CD4-positive, alpha-beta T cell treated with Interleukin-15 for 4 hours (primary cell): ENCODE measurements at regions not wholly inside any gene's neighbourhood (a gene's known extent, or its start where the extent isn't known, plus 50 kb on each side); places are given as distances from the start of the nearest gene placed in this dataset.

Experiments
- DNase-seq: peaks from one replicate; pipeline ENCODE4 v3.0.0-alpha.2; 2020; ENCODE audit warnings: low spot score

DNA sequence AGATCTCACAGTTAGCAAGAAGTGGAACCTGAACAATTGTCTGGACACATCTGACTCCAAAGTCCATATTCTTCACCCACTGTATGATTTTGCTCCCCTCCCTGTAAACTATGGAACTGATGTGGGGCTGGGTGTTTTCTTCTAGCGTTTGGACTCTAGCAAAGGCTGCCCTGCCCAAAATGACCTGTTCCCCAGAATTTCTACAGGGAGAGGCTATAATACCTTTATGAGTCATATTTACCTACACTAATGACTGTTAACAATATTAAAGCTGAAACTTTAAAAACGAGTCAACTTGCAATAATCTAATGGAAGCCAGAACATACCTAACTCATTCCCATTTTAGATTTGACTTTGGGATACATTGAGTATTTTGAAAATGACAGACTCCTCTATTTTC lies 531.2 kb upstream of the CFAP20DC start:
- DNase-seq = no peak

DNA sequence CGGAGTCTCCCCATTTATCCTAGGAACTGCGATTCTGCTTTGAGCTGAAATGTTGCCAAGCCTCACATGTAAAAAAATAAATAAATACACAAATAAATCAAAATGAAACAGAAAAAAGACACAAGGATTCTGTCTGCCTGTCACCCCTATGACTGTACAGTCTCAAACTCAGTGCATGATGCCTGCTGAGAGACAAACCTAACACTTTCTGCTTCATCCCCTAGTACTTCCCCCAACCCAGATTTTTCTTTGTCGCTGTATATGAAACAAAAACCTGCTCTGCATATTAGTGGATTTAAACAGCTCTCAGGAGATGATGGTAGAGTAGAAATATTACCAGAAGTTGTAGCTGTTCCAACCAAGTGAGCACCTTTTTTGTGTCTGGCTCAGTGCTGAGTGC lies 530.7 kb upstream of the CFAP20DC start:
- DNase-seq = no peak

DNA sequence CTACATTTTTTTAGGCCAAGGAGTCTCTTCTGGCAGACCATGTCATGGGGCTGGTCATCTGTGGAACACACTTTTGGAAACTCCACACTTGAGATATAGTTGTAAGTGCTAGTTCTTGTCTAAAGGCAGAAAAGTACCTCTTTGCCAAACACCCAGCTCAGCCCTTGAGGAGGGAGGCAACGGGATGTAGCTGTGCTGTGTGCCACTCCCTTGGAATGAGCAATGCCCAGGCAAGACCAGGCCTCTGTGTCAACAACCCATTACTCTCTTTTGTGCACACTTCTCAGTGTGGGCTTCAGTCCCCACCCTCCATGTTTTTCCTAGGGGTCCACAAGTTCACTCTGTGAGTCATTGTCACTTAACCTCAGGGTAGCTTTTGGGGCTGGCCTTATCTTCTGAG lies 528.3 kb upstream of the CFAP20DC start:
- no peak for DNase-seq

DNA sequence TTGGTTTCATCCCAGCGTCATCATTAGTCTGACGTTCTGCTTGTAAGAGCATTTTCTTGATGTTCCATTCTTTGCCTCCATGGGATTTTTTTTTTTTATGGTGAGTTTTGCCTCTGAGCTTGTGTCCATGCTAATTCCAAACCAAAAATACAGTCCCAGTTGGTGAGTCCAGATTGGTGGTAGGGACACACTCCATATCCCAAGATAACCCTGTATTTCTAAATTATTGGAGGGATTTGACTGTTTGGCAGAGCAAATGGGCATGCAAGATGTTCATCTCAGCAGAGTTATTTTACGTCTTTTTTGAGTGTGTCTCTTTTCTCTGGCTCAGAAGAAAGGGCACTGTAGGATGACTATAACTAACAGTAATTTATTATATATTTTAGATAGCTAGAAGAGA lies 526.8 kb upstream of the CFAP20DC start:
- no peak for DNase-seq

DNA sequence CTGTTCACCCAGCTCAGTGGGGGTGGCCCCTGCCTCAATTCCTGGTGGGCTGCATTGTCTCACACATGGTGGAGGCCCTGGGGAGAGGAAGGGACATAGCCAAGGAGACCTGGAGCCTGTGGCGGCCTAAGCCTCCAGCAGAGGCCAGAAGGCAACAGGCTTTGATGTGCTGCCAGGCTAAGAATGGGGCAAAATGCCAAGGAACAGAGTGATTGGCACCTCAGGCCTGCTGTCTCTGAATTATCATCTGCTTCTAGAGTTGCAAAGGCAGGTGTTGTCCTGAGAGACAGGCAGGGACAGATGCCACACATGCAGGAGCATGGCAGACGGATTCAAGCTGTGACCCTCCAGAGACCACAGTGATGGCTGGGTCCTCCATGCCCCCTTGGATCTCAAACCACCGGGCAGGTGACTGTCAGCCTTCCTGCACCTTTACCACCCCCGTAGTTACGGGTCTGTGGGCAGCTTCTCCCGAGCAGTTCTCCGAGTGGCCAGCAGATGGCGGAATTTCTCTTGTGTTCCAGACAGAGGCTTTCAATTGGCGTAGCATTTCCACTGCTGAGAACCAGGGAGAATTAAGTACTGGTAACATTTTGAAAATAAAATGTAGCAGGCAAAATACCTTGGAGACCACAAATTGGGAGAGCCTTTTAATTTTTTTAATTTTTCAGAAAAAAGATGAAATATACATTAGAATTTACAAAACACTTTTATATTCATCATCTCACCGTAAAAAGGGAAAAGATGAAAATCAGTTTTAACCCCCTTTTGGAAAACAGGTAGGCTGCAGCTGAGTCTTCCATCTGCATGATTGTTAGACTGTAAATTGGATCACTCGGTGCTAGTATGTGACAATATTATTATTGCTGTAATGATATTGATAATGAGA lies 525.5 kb upstream of the CFAP20DC start:
- DNase-seq = peak; percentile 87

DNA sequence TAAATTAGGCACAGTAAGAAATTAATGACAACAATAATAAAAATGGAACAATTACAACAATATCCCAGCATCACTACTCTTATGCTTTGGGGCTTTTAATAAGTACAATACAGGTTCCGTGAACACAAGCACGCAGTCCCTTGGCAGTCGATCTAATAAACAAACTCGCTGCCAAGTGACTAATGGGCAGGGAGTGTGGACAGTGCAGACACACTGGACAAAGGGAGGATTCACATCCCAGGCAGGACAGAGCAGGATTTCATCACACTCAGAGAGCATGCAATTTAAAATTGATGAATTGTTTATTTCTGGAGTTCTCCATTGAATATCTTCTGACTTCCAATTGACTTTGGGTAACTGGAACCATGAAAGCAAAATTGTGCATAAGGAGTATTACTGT lies 524.1 kb upstream of the CFAP20DC start:
- DNase-seq = no peak

DNA sequence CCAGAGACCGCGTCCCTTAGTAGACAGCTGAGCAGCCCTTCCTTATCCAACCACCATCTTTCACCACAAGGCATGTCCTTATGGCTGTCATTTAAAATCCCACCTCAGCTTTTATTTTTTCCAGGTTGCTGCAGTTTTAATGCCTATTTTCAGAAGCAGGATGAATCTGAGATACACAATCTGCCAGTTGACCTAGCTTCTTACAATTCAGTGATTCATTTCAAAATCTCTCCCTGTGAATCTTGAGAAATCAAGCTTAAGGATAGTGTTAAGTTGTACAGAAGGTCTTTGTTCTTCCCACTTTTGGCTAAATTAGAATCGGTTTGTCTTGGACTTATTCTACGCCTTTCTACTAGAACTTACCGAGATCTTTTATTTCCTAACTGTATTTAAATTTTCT lies 522.3 kb upstream of the CFAP20DC start:
- DNase-seq = no peak

DNA sequence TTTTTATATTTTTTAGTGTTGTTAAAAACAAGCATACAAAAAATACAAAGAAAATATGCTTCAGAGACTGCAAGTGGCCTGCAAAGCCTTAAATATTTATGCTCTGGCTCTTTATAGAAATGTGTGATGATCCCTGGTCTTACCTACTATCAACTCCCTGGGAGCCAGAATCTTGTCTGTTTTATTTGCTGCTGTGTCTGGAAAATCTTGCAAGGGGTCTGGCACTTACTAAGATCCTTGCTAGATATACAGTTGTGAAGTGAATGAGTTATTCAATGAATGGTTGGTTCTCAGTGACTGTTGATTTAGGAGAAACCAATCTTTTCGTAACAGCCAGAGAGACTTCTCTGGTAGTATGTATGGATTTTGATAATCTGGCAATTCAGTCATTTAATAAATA lies 521.0 kb upstream of the CFAP20DC start:
- DNase-seq = no peak

DNA sequence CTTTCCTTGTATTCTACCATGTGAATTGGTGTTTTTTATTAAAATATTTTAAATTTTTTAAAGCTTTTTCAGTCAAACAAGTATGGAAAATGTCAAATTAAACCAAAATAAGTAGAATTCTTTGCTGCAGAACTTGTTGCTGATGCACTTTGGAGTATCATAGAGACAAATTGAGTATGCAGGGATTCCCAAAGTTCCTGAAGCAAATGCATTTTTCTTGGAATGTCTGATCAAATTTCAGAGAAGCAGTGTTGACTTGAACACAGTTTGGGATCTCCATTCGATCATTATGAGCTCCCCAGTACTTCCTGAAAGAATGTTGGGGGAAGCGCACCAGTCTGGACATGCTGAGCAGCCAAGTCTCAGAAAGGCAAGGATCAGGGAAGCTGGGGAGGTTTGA lies 517.8 kb upstream of the CFAP20DC start:
- DNase-seq = no peak

DNA sequence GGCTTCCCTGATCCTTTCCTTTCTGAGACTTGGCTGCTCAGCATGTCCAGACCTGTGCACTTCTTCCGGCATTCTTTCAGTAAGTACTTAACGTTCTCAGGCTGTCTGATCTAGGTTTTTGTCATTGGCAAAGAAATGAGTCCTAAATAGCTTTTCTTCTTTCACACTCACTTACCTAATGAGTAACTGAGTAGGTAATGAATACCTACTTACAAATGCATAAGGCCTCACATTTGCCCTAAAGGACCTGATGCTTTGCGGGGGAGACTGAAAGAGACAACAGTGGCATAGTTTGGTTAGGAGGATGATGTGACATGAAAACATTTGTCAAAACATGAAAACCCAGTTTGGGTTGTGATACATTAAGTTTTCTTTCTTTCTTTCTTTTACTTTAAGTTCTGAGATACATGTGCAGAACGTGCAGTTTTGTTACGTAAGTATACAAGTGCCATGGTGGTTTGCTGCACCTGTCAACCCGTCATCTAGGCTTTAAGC lies 516.7 kb upstream of the CFAP20DC start:
- no peak for DNase-seq

DNA sequence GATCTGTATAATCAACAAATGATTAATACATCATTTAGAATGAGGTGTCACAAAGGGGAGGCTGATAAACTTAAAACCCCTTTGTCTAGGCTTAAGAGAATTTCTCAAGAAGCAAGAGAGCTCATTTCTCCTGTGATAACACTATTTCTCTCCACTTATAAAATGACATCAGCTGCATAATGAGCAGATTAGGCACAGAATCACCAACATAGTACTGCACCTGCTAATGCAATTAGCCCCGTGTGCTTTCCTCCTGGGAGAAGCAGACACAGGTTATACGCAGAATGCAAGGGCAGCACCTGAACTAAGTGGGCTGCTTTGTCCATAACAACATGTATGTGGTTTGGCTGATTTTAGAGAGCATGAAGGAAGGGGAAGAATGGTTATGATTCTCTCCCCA lies 515.3 kb upstream of the CFAP20DC start:
- no peak for DNase-seq

DNA sequence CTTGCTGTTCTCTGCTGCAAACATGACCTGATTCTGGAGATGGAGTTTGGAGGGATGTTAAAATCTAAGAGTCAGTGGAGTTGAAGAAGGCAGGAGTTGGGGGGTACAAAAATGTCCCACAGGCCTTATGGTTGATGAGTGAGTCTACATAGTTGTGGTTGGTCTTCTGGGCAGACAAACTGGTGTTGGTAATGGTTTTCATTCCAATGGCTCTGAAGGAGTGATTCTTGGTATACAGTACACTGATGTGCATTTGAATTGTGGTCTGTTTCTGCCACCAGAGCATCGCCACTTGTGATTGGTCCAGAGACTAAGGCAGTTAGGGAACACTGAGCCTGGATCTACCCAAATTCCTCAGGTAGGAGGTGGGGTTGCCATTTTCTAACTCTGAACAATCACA lies 514.1 kb upstream of the CFAP20DC start:
- no peak for DNase-seq

DNA sequence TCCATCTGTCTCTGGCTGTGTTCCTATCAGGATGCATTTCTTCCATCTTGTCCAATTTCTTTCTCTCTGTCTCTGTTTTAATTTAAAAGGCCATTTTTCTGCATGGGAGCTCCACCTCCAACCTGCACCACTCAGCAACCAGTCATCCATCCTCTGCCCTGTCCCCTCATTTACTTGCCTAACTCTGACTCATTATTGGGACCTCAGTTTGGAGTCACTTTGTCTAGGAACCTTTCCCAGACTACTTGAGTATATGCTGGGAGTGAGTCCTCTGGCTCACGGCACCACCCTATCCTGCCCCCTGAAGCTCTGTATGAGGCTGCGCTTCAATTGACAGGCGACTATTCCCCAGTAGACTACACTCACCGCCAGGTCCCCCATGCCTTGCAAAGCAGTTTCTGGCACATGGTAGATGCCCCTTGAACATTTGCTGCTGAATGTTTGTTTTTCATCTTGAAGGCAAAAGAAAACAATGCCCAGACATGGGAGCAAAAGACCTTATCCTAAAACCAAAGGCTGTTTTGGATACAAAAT lies 513.3 kb upstream of the CFAP20DC start:
- DNase-seq = no peak

DNA sequence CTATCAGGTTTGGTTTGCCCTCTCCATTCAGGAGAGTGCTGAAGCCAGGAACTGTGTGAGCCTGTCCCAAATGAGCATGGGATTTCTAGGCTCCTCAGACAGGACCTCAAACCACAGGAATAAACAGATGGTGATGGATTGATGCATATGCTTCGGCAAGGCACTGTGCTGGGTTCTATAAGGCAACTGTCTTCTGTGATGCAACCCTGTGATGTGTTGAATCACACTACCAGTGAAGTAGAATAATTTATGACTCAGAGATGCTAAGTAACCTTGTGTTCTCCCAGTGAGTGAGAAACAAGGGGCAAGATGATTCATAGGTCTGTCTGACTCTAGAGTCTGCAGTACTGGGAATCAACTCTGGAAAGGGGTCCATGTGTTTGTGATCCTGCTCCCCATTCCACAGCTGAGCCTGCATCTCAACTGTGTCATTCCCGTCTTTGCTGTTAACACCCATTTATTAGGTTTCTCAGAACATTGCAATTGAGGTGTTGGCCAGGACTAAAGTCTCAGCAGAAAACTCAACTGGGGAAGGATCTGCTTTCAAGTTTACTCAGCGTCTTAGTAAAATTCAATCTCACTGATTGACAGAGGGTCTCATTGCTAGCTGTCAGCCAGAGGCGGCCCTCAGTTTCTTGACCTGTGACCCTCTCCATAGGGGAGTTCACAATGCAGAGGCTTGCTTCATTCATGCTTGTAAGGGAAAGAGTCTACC lies 510.1 kb upstream of the CFAP20DC start:
- DNase-seq = peak; percentile 9

DNA sequence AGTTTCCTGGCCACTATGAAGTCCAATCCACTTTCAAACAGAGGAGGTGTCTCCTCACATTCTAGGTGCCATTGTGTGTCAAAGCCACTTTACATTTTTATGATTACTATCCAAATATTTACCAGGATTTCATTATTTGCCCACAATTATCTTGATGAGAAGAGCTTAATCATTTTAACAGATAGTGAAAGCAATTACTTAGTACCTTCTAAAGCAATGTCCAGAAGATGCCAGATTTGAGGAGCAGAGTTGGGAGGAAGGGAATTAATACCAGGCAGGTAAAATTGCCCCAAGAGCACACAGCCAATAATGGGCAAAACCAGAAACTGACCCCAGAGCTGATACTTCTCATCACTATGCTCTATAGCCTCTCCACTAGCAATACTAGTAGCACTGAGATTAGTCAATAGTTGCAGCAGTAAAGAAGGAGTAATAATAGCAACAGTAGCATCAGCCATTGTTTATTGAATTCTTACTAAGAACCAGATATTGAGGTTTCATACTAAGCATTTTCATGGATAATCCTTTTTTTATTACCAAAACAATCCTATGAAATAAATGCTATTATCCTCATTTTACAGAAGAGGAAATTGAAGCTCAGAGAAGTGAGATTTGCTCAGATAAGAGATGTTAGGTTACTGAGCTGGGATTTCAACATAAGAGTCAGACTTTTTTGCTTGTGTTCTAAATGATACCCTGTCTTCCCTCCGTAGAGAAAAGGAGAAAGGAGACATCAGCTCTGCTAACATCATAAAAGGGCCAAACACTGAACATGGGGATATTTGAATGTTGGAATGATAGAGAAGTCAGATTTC lies 509.3 kb upstream of the CFAP20DC start:
- no peak for DNase-seq

DNA sequence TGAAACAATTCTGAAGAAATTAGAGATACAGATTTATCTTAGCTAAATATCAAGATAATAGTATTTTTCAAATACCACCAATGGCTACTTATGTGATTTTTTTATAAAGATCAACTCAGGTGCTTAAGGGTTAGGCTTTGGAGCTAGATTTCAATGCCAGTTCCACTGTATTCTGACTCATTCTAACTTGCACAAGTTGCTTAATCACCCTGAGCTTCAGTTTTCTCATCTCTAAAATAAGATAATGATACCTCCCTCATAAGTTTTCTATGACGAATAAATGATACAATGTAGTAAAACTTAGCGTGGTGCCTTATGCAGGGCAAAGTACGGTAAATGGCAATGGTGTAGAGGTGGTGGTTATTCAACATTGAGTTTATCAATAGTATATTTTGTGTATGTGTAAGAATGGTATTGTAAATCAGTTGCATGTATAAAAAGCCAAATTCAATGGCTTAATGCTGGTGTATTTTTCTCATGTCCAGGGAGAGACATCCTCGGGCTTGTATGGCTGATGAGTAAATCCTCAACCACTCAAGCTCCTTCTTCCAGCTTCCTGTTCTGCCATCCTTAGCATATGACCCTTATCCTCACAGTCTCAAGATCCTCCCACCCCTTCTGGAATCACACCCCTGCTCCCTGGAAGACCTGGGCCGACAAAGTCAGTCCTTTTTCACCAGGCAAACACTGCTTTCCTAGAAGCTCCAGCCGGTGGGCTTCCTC lies 505.9 kb upstream of the CFAP20DC start:
- DNase-seq = no peak

DNA sequence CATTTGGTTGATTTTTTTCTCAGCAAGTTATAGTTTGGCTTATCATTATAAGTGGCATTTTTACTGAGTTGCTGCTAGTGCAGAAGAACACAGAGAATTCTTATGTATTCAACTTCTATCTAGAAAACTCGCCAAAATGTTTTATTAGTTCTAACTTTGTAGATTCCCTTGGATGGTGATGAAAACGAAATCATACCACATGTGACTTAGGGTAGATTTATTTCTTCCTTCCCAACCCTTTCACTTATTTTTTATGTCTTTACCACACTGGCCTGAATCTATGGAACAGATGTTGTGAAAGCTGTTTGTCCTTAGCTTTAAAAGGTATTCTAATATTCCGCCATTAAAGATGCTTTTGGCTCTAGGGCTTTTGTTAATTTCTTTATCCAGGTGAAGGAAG lies 503.3 kb upstream of the CFAP20DC start:
- no peak for DNase-seq

DNA sequence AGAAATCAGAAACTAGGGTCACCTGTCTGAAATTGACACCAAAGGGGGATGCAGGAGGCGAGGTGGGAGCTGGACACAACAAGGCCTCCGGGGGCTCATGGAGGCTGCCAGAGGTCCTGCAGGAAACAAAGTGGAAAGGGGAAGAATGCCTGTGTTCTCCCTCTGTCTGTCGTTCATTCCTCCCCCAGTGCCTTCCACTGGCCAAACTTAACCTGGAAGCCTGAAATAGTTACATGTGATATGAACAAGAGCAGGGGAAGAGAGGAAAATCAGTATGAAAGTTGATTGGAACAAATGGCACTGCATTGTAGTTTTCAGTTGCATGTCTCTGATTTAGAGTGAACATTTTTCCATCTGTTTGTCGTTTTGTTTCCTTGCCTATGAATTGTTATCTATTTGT lies 502.0 kb upstream of the CFAP20DC start:
- DNase-seq = no peak

DNA sequence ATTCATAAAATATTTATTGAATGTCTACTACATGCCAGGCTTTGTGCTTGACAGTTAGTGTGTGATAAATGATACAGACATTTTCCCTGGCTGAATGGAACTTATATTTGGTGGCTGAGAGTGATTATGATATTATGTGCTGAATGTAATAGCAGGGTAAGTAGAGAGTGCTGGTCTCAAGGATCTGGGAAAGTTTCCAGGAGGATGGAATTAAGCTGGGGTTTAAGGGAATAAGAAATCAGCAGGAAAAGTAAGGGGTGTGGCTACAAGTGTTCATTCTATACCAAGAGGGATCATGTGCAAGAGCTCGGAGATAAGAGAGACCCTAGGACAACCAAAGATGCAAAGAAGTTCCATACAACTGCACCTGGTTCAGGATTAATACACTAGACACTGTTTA lies 500.1 kb upstream of the CFAP20DC start:
- DNase-seq = no peak

DNA sequence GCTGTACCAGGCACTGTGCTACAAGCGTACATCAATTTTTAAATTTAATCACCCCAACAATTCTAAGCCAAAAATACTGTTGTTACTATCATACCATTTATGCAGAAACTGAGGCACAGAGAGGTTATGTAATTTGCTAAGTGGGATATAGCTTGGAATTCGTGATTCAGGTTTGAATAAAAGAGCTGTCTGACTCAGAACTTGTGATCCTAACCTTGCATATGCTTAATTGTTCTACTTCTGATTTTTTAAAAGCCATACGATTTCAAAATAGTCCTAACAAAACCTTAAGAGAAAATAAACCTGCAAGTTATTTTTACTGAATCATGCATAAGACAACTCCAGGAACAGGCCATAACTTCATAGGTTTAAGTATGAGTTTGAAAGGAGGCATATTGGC lies 498.0 kb upstream of the CFAP20DC start:
- DNase-seq = no peak

DNA sequence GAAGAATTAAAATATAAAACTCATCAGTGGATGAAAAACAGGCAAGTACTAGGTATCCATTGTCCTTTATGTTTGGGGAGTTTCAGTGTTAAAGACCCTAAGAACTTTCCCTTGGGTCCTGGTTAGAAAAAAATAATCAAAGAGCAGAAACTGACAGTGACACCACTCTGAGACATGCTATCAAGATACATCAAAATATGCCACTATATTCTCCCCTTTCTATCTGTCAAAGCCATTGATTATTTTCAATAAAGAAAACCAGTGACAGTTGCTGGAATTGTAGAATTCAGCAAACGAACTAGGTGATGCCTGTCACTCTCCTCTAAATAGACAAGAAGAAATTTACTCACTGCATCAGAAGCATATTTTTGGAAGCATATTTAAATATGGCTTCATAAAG lies 496.7 kb upstream of the CFAP20DC start:
- no peak for DNase-seq

DNA sequence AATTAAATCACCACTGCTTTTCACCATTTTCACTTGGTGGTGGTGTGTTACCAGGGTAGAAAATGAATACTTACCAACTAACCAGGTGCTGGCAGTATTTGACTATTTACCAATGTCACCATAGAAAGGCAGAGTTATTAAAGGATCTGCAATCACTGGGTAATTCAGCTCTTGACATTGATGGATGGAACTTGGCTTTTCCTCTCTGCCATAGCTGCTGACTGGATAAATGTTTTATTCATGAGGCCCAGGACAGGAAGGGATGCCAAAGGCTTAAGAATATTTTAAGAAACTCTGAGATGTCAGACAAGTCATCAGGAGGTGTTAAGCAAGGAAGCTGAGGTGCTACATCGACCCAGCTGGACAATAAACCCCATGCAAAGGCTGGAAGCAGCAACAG lies 495.5 kb upstream of the CFAP20DC start:
- DNase-seq = no peak
